ENCODE measurements at regions not wholly inside any gene's neighbourhood (a gene's known extent, or its start where the extent isn't known, plus 50 kb on each side); places are given as distances from the start of the nearest gene placed in this dataset.
"Not testable (repeated sequence)": the region's sequence is repeated elsewhere in the genome, so short reads cannot be mapped to it uniquely, and the experiment has no call there.

DNA sequence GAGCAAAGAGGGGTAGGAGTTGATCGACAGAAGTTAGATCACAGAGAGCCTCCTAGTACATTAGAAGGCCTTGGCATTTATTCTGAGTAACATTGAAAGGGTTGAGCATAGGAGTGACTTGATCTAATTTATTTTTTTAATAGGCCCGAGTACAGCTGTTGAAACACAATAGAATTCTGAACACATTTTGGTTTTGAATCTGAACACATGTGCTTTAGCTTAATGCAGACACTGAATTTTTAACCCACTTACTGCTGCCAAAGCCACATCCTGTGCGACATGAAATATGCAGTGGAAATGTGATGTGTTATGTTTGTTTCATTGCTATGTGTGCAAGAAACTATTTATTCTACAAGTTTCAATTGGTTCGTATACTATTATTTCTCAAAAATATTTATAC, 1505.9 kb downstream of the PCDH9 start:
- FAIRE-seq (no peak), DNase-seq (ENCODE audit: insufficient read length, low spot score) (no peak)
- TF ChIP-seq, protein P1, sequence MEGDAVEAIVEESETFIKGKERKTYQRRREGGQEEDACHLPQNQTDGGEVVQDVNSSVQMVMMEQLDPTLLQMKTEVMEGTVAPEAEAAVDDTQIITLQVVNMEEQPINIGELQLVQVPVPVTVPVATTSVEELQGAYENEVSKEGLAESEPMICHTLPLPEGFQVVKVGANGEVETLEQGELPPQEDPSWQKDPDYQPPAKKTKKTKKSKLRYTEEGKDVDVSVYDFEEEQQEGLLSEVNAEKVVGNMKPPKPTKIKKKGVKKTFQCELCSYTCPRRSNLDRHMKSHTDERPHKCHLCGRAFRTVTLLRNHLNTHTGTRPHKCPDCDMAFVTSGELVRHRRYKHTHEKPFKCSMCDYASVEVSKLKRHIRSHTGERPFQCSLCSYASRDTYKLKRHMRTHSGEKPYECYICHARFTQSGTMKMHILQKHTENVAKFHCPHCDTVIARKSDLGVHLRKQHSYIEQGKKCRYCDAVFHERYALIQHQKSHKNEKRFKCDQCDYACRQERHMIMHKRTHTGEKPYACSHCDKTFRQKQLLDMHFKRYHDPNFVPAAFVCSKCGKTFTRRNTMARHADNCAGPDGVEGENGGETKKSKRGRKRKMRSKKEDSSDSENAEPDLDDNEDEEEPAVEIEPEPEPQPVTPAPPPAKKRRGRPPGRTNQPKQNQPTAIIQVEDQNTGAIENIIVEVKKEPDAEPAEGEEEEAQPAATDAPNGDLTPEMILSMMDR (IDR thresholded peaks at IDR 0.05; ENCODE audit: insufficient read depth, missing control alignments): no peak

DNA sequence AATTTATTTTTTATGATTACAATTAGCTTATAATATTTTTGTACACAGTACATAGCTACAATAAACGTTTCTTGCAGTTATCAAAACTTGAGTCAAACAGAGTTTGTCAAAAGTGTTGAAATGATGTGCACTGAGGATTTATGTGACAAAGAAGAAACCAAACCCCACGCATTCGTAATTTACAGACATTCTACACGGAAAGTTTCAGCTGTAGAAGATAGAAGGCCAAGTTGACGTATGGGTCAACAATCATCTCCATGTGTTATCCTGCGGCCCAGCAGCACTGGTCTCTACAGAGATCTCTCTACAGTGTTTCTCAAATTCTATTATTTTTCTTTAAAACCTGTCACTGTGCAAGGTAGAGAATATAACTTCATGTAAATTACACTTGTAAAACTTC, 1507.6 kb downstream of the PCDH9 start:
- no peak for FAIRE-seq
- TF ChIP-seq, protein P1 (IDR thresholded peaks at IDR 0.05; ENCODE audit: insufficient read depth, missing control alignments): no peak
- no peak for DNase-seq (ENCODE audit: insufficient read length, low spot score)

- DNase-seq (ENCODE audit: insufficient read length, low spot score) (no peak), FAIRE-seq (no peak)
- TF ChIP-seq, protein P1 (IDR thresholded peaks at IDR 0.05; ENCODE audit: insufficient read depth, missing control alignments): no peak
Measured at GRCh38 chr13:65719831-65720230, 1510.3 kb downstream of the PCDH9 start.

DNA sequence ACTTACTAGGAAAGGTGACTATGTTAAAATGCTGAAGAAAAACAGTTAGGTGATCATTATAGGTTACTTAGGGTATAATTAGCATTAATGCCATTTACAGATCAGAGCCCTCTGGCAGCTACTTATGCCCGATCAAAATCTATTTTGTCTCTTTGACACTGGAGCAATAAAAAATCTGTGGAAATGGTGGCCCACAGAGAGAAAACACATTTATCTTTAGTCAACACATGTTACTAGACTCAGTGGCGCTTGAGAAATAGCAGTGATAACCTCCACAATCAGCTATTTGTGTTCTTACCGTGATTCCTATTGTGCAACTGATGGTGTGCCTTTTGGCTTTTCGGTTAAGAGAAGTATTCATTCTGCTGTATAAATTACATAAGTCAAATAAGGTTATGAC, 1519.6 kb downstream of the PCDH9 start:
- DNase-seq (ENCODE audit: insufficient read length, low spot score): no peak
- TF ChIP-seq, protein P1 (IDR thresholded peaks at IDR 0.05; ENCODE audit: insufficient read depth, missing control alignments): no peak
- FAIRE-seq: peak; percentile 51

DNA sequence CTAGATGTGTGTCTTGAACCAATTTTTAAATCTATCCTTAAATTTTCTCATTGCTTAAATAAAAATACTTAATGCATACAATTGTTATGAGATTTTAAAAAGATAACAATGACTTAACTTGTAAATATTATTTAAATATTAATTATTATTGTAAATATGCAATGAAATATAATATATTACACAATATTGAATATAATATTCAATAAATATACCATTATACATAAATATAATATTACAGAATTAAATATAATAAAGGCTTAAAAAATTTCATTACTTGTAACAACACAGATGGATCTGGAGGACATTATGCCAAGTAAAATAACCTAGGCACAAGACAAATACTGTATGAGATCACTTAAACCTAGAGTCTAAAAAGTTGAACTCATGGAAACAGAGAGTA, 1532.3 kb downstream of the PCDH9 start:
- FAIRE-seq (no peak), DNase-seq (ENCODE audit: insufficient read length, low spot score) (no peak)
- TF ChIP-seq, protein P1 (IDR thresholded peaks at IDR 0.05; ENCODE audit: insufficient read depth, missing control alignments): no peak

- TF ChIP-seq, protein P1 (IDR thresholded peaks at IDR 0.05; ENCODE audit: insufficient read depth, missing control alignments): no peak
- DNase-seq (ENCODE audit: insufficient read length, low spot score) (no peak), FAIRE-seq (no peak)
Measured at GRCh38 chr13:65679240-65679639, 1550.9 kb downstream of the PCDH9 start.

GRCh38 chr13:65677906-65678305, 1552.2 kb downstream of the PCDH9 start:
- no peak for FAIRE-seq
- TF ChIP-seq, protein P1 (IDR thresholded peaks at IDR 0.05; ENCODE audit: insufficient read depth, missing control alignments): no peak
- DNase-seq (ENCODE audit: insufficient read length, low spot score): no peak

DNA sequence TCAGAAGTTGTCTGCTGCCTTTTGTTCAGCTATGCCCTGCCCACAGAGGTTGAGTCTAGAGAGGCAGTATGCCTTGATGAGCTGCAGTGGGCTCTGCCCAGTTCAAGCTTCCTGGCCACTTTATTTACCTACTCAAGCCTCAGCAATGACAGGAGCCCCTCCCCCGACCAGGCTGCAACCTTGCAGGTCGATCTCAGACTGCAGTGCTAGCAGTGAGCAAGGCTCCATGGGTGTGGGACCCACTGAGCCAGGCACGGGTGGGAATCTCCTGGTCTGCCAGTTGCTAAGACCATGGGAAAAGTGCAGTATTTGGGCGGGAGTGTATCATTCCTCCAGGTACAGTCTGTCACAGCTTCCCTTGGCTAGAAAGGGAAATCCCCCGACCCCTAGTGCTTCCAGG, 1554.8 kb downstream of the PCDH9 start:
- not testable (repeated sequence) for FAIRE-seq; DNase-seq (ENCODE audit: insufficient read length, low spot score)
